ENCODE measurements at regions not wholly inside any gene's neighbourhood (a gene's known extent, or its start where the extent isn't known, plus 50 kb on each side); places are given as distances from the start of the nearest gene placed in this dataset.

DNA sequence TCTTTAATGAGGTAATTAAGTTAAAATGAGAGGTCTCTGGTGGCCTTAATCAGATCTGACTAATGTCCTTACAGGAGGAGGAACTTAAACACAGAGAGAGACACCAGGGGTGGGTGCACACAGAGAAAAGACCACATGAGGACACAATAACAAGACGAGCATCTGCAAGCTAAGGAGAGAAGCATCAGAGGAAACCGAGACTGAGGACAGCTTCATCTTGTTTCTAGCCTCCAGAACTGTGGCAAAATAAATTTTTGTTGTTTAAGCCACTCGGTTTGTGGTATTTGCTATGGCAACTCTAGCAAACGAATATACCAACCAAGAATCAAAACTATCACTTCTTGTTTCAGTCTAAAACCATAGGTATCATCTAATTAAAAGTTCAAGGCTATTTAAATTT is 400.1 kb downstream of the PID1 start:
- no peak for DNase-seq (ENCODE audit: low read depth, low spot score)
- Mint-ChIP-seq H3K4me3 (no peak overlapping the region), H3K27ac (ENCODE audit: unreplicated experiment) (no peak overlapping the region), H3K9me3 (peaks cover 5% of the 10 kb centered on the region), H3K36me3 (ENCODE audit: low read depth) (no peaks in the 10 kb centered on the region), H3K27me3 (ENCODE audit: low read depth) (no peaks in the 10 kb centered on the region), H3K4me1 (no peaks in the 10 kb centered on the region)
- TF ChIP-seq, protein P1, sequence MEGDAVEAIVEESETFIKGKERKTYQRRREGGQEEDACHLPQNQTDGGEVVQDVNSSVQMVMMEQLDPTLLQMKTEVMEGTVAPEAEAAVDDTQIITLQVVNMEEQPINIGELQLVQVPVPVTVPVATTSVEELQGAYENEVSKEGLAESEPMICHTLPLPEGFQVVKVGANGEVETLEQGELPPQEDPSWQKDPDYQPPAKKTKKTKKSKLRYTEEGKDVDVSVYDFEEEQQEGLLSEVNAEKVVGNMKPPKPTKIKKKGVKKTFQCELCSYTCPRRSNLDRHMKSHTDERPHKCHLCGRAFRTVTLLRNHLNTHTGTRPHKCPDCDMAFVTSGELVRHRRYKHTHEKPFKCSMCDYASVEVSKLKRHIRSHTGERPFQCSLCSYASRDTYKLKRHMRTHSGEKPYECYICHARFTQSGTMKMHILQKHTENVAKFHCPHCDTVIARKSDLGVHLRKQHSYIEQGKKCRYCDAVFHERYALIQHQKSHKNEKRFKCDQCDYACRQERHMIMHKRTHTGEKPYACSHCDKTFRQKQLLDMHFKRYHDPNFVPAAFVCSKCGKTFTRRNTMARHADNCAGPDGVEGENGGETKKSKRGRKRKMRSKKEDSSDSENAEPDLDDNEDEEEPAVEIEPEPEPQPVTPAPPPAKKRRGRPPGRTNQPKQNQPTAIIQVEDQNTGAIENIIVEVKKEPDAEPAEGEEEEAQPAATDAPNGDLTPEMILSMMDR (conservative IDR thresholded peaks at IDR 0.05): no peak

DNA sequence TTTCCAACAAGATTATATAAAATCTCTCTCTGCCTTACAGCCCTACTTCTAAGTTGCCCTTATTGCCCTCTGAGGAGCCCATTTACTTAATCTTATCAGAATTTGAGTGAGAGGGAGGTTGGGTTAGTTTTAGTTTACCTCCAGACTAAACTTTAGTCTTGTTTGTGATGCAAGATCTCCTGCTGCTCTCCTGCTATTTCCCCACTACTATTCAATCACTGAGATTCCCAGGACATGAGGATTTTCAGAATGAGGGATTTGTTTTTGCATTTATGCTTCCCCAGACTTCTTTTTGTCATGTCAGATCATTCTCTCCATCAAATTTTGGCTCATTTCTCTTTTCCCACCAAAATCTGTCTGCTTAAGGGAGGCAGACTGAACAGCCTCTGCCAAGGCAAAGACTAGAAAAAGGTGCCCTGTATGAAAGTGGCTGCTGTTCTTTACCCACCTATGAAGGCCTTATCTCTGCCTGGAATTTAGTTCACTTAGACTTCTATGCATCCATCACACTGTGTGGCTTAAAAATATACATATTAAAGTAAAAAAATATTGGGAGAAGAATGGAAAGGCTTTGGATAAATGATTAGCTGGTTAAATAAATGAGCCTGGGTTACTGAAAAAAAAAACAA is 401.3 kb downstream of the PID1 start:
- TF ChIP-seq, protein P1 (conservative IDR thresholded peaks at IDR 0.05): no peak
- Mint-ChIP-seq H3K4me1 (no peaks in the 10 kb centered on the region), H3K27me3 (ENCODE audit: low read depth) (no peaks in the 10 kb centered on the region), H3K9me3 (peaks cover 5% of the 10 kb centered on the region), H3K36me3 (ENCODE audit: low read depth) (no peaks in the 10 kb centered on the region), H3K27ac (ENCODE audit: unreplicated experiment) (no peak overlapping the region), H3K4me3 (no peak overlapping the region)
- DNase-seq (ENCODE audit: low read depth, low spot score): no peak

DNA sequence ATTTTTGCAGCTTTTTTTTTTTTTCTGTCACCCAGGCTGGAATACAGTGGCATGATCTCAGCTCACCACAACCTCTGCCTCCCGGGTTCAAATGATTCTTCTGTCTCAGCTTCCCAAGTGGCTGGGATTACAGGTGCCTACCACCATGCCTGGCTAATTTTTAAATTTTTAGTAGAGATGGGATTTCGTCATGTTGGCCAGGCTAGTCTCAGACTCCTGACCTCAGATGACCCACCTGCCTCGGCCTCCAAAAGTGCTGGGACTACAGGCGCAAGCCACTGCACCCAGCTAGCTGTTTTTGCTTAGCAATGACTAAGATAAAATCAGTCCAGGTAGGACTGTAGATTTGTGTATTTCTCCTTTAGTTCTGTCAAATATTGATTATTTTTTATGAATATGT is 403.7 kb downstream of the PID1 start:
- Mint-ChIP-seq H3K27me3 (ENCODE audit: low read depth) (no peaks in the 10 kb centered on the region), H3K9me3 (peaks cover 2% of the 10 kb centered on the region), H3K36me3 (ENCODE audit: low read depth) (no peaks in the 10 kb centered on the region), H3K4me1 (no peaks in the 10 kb centered on the region), H3K4me3 (no peak overlapping the region), H3K27ac (ENCODE audit: unreplicated experiment) (no peak overlapping the region)
- DNase-seq (ENCODE audit: low read depth, low spot score): no peak
- TF ChIP-seq, protein P1 (conservative IDR thresholded peaks at IDR 0.05): no peak

DNA sequence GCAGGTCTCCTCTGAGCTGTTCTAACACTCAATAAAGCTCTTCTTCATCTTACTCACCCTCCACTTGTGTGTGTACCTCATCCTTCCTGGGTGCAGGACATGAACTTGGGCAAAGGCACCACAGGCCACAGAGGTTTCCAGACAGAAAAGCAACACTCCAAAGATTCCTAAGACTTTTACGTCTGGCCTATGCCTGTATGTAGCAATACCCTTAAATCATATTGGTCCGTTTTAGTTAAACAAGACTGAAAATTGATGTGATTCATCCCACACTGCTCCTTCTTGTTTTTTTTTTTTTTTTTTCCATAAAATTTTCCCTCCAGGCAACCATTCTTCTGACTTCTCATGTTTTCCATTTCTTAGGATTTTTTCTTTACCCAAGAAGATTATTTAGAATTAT is 404.3 kb downstream of the PID1 start:
- Mint-ChIP-seq H3K27me3 (ENCODE audit: low read depth) (no peaks in the 10 kb centered on the region), H3K27ac (ENCODE audit: unreplicated experiment) (no peak overlapping the region), H3K9me3 (peaks cover 2% of the 10 kb centered on the region), H3K36me3 (ENCODE audit: low read depth) (no peaks in the 10 kb centered on the region), H3K4me1 (no peaks in the 10 kb centered on the region), H3K4me3 (no peak overlapping the region)
- DNase-seq (ENCODE audit: low read depth, low spot score): no peak
- TF ChIP-seq, protein P1 (conservative IDR thresholded peaks at IDR 0.05): no peak

DNA sequence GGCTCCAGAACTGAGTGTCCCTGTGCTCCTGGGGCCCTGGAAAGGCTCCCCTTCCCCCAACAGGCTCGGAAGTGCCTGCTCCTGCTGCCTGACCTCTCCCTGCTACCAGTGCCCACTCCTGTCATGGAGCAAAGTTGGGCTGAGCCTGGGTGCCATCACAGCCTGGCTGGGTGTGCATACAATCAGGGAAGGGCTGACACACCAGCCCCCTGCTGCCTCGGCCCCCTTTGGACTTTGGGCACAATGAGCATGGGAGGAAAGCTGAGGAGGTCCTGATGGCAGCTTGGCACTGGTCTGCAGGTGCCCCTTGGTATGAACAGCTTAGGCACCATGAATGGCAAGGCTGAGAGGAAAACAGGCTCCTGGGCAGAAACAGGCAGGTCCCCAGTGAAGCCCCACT is 405.0 kb downstream of the PID1 start:
- Mint-ChIP-seq H3K27ac (ENCODE audit: unreplicated experiment) (no peak overlapping the region), H3K9me3 (peaks cover 2% of the 10 kb centered on the region), H3K4me1 (no peaks in the 10 kb centered on the region), H3K27me3 (ENCODE audit: low read depth) (peaks cover 2% of the 10 kb centered on the region), H3K36me3 (ENCODE audit: low read depth) (no peaks in the 10 kb centered on the region), H3K4me3 (no peak overlapping the region)
- DNase-seq (ENCODE audit: low read depth, low spot score): no peak
- TF ChIP-seq, protein P1 (conservative IDR thresholded peaks at IDR 0.05): no peak

Data from neural crest cell (in vitro differentiated cells).